HepG2 (cell line): ENCODE measurements at regions not wholly inside any gene's neighbourhood (a gene's known extent, or its start where the extent isn't known, plus 50 kb on each side); places are given as distances from the start of the nearest gene placed in this dataset.

Source experiments
- NR2F6 ChIP-seq, 2 experiments: IDR thresholded peaks; 2 replicates each; pipeline ENCODE4 v1.6.1; 2016; ENCODE audit warnings: antibody characterized with exemption in 1 of 2, mild to moderate bottlenecking in 1 of 2
- POGZ ChIP-seq: sonication (generic); formaldehyde crosslinking; IDR thresholded peaks from 2 replicates; pipeline ENCODE4 v1.4.0; 2020; ENCODE audit warnings: mild to moderate bottlenecking, missing genetic modification reagents
- ZNF879 ChIP-seq: sonication (generic); formaldehyde crosslinking; IDR thresholded peaks from 2 replicates; pipeline ENCODE4 v1.8.1; 2023; ENCODE audit warnings: missing genetic modification reagents
- TF ChIP-seq, protein P1 (sequence below), 2 experiments: sonication (generic) in 1 of 2; formaldehyde crosslinking in 1 of 2; IDR thresholded peaks; 2 replicates each; pipeline versions ENCODE4 v1.4.0 to v1.6.1; 2018 to 2020; ENCODE audit warnings: missing genetic modification reagents in 2 of 2, borderline replicate concordance in 1 of 2, low read depth in 1 of 2, mild to moderate bottlenecking in 1 of 2, missing biosample characterization in 1 of 2
- TF ChIP-seq, protein P2 (sequence below): sonication (generic); formaldehyde crosslinking; conservative IDR thresholded peaks from 2 replicates; pipeline ENCODE4 v1.4.0; 2020; ENCODE audit warnings: missing genetic modification reagents
- TF ChIP-seq, protein P3 (sequence below), 2 experiments: sonication (generic) in 1 of 2; formaldehyde crosslinking in 1 of 2; IDR thresholded peaks; 2 replicates each; pipeline versions ENCODE4 v1.4.0 to v1.6.1; 2016 to 2020; ENCODE audit warnings: borderline replicate concordance in 1 of 2, low read depth in 1 of 2, mild to moderate bottlenecking in 1 of 2, missing genetic modification reagents in 1 of 2
- TF ChIP-seq, protein P4 (sequence below): sonication (generic); formaldehyde crosslinking; conservative IDR thresholded peaks from 2 replicates; pipeline ENCODE4 v1.4.0; 2020; ENCODE audit warnings: mild to moderate bottlenecking, missing genetic modification reagents, moderate library complexity

DNA sequence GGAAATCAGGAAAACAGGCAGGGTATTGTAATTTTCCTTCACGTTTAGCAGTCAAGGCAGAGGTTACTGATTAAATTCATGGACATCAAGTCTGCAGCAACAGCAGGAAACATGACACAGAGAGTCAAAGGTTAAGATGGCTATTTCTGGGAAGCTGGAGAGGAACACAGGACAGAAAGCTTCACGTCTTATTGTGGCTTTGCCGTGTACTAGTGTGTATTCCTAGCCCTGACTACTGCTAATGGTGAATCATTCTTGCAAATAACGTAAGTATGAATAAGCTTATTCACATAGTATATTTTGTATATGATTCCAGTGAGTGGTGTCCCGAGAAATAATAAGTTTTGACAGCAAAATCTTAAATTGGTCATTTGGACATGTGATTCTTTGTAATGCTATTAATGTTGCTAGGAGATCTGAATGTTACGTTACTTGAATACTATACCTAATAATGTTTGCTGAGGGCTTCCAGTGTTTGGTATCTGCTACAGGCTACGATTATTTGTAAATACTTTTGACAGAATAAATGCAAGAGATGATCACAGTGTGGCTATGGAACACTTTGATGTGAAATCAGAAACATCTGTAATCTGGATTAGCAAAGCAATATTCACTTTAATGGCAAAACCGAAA, 77.4 kb downstream of the DISP1 start (continued):
- TF ChIP-seq, protein P1, sequence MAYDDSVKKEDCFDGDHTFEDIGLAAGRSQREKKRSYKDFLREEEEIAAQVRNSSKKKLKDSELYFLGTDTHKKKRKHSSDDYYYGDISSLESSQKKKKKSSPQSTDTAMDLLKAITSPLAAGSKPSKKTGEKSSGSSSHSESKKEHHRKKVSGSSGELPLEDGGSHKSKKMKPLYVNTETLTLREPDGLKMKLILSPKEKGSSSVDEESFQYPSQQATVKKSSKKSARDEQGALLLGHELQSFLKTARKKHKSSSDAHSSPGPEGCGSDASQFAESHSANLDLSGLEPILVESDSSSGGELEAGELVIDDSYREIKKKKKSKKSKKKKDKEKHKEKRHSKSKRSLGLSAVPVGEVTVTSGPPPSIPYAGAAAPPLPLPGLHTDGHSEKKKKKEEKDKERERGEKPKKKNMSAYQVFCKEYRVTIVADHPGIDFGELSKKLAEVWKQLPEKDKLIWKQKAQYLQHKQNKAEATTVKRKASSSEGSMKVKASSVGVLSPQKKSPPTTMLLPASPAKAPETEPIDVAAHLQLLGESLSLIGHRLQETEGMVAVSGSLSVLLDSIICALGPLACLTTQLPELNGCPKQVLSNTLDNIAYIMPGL (CRISPR knock-in tag; IDR thresholded peaks at IDR 0.05; ENCODE audit: borderline replicate concordance in 1 of 2, low read depth in 1 of 2): no peak
- TF ChIP-seq POGZ (CRISPR knock-in tag) (0 out of 2 replicates have a peak, but pooled peaks have one; percentile 21), NR2F6 (IDR thresholded peaks at IDR 0.05) (peak; percentile 49; the same call in 1 of the 2 replicates), NR2F6 (CRISPR knock-in tag; IDR thresholded peaks at IDR 0.05) (peak; percentile 75), ZNF879 (CRISPR knock-in tag) (no peak)
- TF ChIP-seq, protein P2, sequence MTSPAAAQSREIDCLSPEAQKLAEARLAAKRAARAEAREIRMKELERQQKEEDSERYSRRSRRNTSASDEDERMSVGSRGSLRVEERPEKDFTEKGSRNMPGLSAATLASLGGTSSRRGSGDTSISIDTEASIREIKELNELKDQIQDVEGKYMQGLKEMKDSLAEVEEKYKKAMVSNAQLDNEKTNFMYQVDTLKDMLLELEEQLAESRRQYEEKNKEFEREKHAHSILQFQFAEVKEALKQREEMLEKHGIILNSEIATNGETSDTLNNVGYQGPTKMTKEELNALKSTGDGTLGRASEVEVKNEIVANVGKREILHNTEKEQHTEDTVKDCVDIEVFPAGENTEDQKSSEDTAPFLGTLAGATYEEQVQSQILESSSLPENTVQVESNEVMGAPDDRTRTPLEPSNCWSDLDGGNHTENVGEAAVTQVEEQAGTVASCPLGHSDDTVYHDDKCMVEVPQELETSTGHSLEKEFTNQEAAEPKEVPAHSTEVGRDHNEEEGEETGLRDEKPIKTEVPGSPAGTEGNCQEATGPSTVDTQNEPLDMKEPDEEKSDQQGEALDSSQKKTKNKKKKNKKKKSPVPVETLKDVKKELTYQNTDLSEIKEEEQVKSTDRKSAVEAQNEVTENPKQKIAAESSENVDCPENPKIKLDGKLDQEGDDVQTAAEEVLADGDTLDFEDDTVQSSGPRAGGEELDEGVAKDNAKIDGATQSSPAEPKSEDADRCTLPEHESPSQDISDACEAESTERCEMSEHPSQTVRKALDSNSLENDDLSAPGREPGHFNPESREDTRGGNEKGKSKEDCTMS (CRISPR knock-in tag): no peak
- TF ChIP-seq, protein P3, sequence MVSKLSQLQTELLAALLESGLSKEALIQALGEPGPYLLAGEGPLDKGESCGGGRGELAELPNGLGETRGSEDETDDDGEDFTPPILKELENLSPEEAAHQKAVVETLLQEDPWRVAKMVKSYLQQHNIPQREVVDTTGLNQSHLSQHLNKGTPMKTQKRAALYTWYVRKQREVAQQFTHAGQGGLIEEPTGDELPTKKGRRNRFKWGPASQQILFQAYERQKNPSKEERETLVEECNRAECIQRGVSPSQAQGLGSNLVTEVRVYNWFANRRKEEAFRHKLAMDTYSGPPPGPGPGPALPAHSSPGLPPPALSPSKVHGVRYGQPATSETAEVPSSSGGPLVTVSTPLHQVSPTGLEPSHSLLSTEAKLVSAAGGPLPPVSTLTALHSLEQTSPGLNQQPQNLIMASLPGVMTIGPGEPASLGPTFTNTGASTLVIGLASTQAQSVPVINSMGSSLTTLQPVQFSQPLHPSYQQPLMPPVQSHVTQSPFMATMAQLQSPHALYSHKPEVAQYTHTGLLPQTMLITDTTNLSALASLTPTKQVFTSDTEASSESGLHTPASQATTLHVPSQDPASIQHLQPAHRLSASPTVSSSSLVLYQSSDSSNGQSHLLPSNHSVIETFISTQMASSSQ (IDR thresholded peaks at IDR 0.05; ENCODE audit: low read depth): 0 out of 2 replicates have a peak, but pooled peaks have one; percentile 14
- TF ChIP-seq, protein P3 (CRISPR knock-in tag; IDR thresholded peaks at IDR 0.05; ENCODE audit: borderline replicate concordance): no peak
- TF ChIP-seq, protein P4, sequence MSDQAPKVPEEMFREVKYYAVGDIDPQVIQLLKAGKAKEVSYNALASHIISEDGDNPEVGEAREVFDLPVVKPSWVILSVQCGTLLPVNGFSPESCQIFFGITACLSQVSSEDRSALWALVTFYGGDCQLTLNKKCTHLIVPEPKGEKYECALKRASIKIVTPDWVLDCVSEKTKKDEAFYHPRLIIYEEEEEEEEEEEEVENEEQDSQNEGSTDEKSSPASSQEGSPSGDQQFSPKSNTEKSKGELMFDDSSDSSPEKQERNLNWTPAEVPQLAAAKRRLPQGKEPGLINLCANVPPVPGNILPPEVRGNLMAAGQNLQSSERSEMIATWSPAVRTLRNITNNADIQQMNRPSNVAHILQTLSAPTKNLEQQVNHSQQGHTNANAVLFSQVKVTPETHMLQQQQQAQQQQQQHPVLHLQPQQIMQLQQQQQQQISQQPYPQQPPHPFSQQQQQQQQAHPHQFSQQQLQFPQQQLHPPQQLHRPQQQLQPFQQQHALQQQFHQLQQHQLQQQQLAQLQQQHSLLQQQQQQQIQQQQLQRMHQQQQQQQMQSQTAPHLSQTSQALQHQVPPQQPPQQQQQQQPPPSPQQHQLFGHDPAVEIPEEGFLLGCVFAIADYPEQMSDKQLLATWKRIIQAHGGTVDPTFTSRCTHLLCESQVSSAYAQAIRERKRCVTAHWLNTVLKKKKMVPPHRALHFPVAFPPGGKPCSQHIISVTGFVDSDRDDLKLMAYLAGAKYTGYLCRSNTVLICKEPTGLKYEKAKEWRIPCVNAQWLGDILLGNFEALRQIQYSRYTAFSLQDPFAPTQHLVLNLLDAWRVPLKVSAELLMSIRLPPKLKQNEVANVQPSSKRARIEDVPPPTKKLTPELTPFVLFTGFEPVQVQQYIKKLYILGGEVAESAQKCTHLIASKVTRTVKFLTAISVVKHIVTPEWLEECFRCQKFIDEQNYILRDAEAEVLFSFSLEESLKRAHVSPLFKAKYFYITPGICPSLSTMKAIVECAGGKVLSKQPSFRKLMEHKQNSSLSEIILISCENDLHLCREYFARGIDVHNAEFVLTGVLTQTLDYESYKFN: 0 out of 2 replicates have a peak, but pooled peaks have one; percentile 45
